IMR-90 (cell line): ENCODE measurements at regions not wholly inside any gene's neighbourhood (a gene's known extent, or its start where the extent isn't known, plus 50 kb on each side); places are given as distances from the start of the nearest gene placed in this dataset.

ENCODE experiments used
- ATAC-seq: fragments of 200-7000 bp; cut with Tn5 transposase; 2 replicates; pipeline ENCODE4 v1.9.1; 2020; ENCODE audit warnings: low read depth, mild to moderate bottlenecking, moderate library complexity
- BruUV-seq: library from RNA; stranded (reverse); fragments of 400-500 nt; replicated peaks from 2 replicates; lab custom pipeline; 2021; lab: Mats Ljungman, UMichigan
- CTCF ChIA-PET: fragments of 300-600 bp; formaldehyde crosslinking; extraction: SDS; loops from one replicate; lab custom pipeline; 2021; ENCODE audit warnings: antibody characterized with exemption; lab: Yijun Ruan, JAX
- POLR2A ChIA-PET: fragments of 300-600 bp; sonication (Branson Sonifier 250); formaldehyde crosslinking; loops from one replicate; lab custom pipeline; 2022; ENCODE audit warnings: antibody characterized with exemption; ENCODE audit not compliant: unreplicated experiment; lab: Charles Lee
- DNase-seq: peaks from one replicate; pipeline ENCODE4 v3.0.0; 2013
- H2AFZ ChIP-seq: replicated peaks from 2 replicates; pipeline ENCODE3; 2013; ENCODE audit warnings: low read length, mild to moderate bottlenecking; ENCODE audit not compliant: poor library complexity
- H2AK5ac ChIP-seq: 2 replicates; pipeline ENCODE4 v1.6.1; 2013; ENCODE audit warnings: low read depth, low read length, inconsistent platforms
- H2AK9ac ChIP-seq: replicated peaks from 2 replicates; pipeline ENCODE3; 2013; ENCODE audit warnings: mild to moderate bottlenecking, low read depth, low read length, moderate library complexity; ENCODE audit not compliant: poor library complexity
- H2BK120ac ChIP-seq: 2 replicates; pipeline ENCODE4 v1.6.1; 2013; ENCODE audit warnings: low read depth, low read length, inconsistent platforms
- H2BK15ac ChIP-seq: 3 replicates; pipeline ENCODE4 v1.6.1; 2013; ENCODE audit warnings: low read depth, low read length, inconsistent platforms
- H2BK20ac ChIP-seq: 2 replicates; pipeline ENCODE4 v1.6.1; 2013; ENCODE audit warnings: low read depth, mild to moderate bottlenecking, inconsistent platforms, low read length, moderate library complexity
- H2BK5ac ChIP-seq: 2 replicates; pipeline ENCODE4 v1.6.1; 2013; ENCODE audit warnings: mild to moderate bottlenecking, low read depth, low read length, inconsistent platforms; ENCODE audit not compliant: poor library complexity, severe bottlenecking
- H3K14ac ChIP-seq: replicated peaks from 2 replicates; pipeline ENCODE4 v1.6.1; 2013; ENCODE audit warnings: low read depth, low read length, inconsistent platforms
- H3K18ac ChIP-seq: 2 replicates; pipeline ENCODE4 v1.6.1; 2013; ENCODE audit warnings: low read depth, low read length, control low read depth
- H3K23ac ChIP-seq: 2 replicates; pipeline ENCODE4 v1.6.1; 2013; ENCODE audit warnings: low read depth, low read length, inconsistent platforms
- H3K27ac ChIP-seq: 2 replicates; pipeline ENCODE4 v1.5.1; 2013; ENCODE audit warnings: mild to moderate bottlenecking, control low read depth, low read length; ENCODE audit not compliant: insufficient read depth
- H3K27me3 ChIP-seq: 2 replicates; pipeline ENCODE4 v1.6.1; 2013; ENCODE audit warnings: low read length; ENCODE audit not compliant: control insufficient read depth, insufficient read depth
- H3K36me3 ChIP-seq: 2 replicates; pipeline ENCODE4 v1.6.1; 2013; ENCODE audit warnings: low read length, mixed read lengths; ENCODE audit not compliant: control insufficient read depth, insufficient read depth
- H3K4ac ChIP-seq: 2 replicates; pipeline ENCODE4 v1.6.1; 2013; ENCODE audit warnings: low read depth, low read length, inconsistent platforms
- H3K4me1 ChIP-seq: 2 replicates; pipeline ENCODE4 v1.6.1; 2013; ENCODE audit warnings: low read length, mixed read lengths; ENCODE audit not compliant: control insufficient read depth, insufficient read depth
- H3K4me2 ChIP-seq: 2 replicates; pipeline ENCODE4 v1.6.1; 2013; ENCODE audit warnings: low read depth, mild to moderate bottlenecking, control low read depth, low read length, moderate library complexity
- H3K4me3 ChIP-seq: 2 replicates; pipeline ENCODE4 v1.5.1; 2013; ENCODE audit warnings: low read depth, mild to moderate bottlenecking, control low read depth, low read length, moderate library complexity; ENCODE audit not compliant: insufficient read depth
- H3K56ac ChIP-seq: 2 replicates; pipeline ENCODE4 v1.6.1; 2013; ENCODE audit warnings: low read length, inconsistent platforms; ENCODE audit not compliant: insufficient read depth; ENCODE audit errors: extremely low read depth
- H3K79me1 ChIP-seq, 2 experiments: 2 replicates each; pipeline ENCODE4 v1.6.1; 2013; ENCODE audit warnings: low read length in 2 of 2, inconsistent platforms in 1 of 2, low read depth in 1 of 2
- H3K9ac ChIP-seq: 2 replicates; pipeline ENCODE4 v1.6.1; 2013; ENCODE audit warnings: low read depth, low read length, control low read depth
- H3K9me1 ChIP-seq: 2 replicates; pipeline ENCODE4 v1.6.1; 2013; ENCODE audit warnings: low read length, inconsistent platforms; ENCODE audit not compliant: insufficient read depth
- H3K9me3 ChIP-seq: 2 replicates; pipeline ENCODE4 v1.6.1; 2013; ENCODE audit warnings: low read length; ENCODE audit not compliant: control insufficient read depth, insufficient read depth
- H4K20me1 ChIP-seq: 2 replicates; pipeline ENCODE4 v1.6.1; 2013; ENCODE audit warnings: low read length, inconsistent platforms; ENCODE audit not compliant: insufficient read depth
- H4K5ac ChIP-seq: 2 replicates; pipeline ENCODE4 v1.6.1; 2013; ENCODE audit warnings: mild to moderate bottlenecking, low read depth, low read length, control low read depth
- H4K8ac ChIP-seq, 2 experiments: 2 replicates each; pipeline ENCODE4 v1.6.1; 2013; ENCODE audit warnings: low read depth in 2 of 2, low read length in 2 of 2, control low read depth in 1 of 2, inconsistent platforms in 1 of 2
- H4K91ac ChIP-seq: 2 replicates; pipeline ENCODE4 v1.6.1; 2013; ENCODE audit warnings: low read depth, low read length, inconsistent platforms; ENCODE audit not compliant: insufficient read depth
- FOS ChIP-seq: fragments of 150-350 bp; IDR thresholded peaks from 2 replicates; pipeline ENCODE4 v1.6.1; 2016; ENCODE audit warnings: low read depth, low read length
- WGBS, 2 experiments: methylation state at CpG; one replicate each; pipeline versions ENCODE4 v1.1.5 to v1.1.7; 2013; ENCODE audit warnings: missing lambda C conversion rate in 2 of 2; ENCODE audit not compliant: insufficient read length in 1 of 2; ENCODE audit errors: extremely low coverage in 2 of 2; 5-methylcytosine and 5-hydroxymethylcytosine counted together
- dilution Hi-C: fragments of 300-500 bp; cut with HindIII; formaldehyde crosslinking; loops from one replicate; pipeline ENCODE4 v1.14.3; 2018; ENCODE audit warnings: low sequenced_read_pairs; ENCODE audit not compliant: unreplicated experiment
- in situ Hi-C: fragments of 300-500 bp; cut with MboI; formaldehyde crosslinking; loops from 3 replicates; pipeline ENCODE4 v1.14.3; 2019; ENCODE audit warnings: low sequenced_read_pairs, inconsistent platforms, mixed read lengths
- intact Hi-C: fragments of 100-400 bp; cut with micrococcal nuclease; formaldehyde crosslinking; loops from 2 replicates; pipeline ENCODE4 v1.10.0; 2022
- TF ChIP-seq, protein P1 (sequence below): fragments of 150-350 bp; IDR thresholded peaks from 2 replicates; pipeline ENCODE4 v1.6.1; 2017; ENCODE audit warnings: mild to moderate bottlenecking, antibody characterized with exemption, low read length, low read depth

DNA sequence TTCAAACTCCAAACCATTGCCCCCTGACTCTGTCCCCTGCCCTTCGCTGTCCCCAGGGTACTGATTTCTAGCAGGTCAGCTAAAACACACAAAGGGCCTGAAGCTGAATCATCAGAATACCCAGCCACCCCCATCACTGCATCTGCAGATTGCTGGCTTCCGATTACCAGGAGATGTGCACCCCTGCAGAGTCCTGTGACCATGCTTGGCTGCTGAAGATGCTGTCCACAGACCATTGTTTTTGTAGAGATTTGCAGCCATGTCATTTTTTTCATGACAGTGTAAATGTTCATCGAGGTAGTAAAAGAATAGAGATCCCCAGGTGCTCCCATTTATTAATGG is 463.3 kb downstream of the STK39 start:
- no peaks in the 10 kb centered on the region for H3K9me3 ChIP-seq
- H2BK20ac ChIP-seq, result no peak overlapping the region
- H3K27ac ChIP-seq, result no peak overlapping the region
- no peak overlapping the region for H2BK15ac ChIP-seq
- H2BK5ac ChIP-seq, result no peak overlapping the region
- no peak overlapping the region for H4K91ac ChIP-seq
- no peaks in the 10 kb centered on the region for H3K27me3 ChIP-seq
- dilution Hi-C loops (no loop called here), in situ Hi-C loops (no loop called here), intact Hi-C loops (no loop called here)
- H3K4ac ChIP-seq, result no peak overlapping the region
- no TSS peak for BruUV-seq
- no CpG with 5 or more reads among the region's 3 CpGs for WGBS, 2 experiments
- POLR2A ChIA-PET, result no interaction called here
- no peaks in the 10 kb centered on the region for H4K20me1 ChIP-seq
- H3K23ac ChIP-seq, result no peak overlapping the region
- no peak for TF ChIP-seq FOS
- TF ChIP-seq, protein P1, sequence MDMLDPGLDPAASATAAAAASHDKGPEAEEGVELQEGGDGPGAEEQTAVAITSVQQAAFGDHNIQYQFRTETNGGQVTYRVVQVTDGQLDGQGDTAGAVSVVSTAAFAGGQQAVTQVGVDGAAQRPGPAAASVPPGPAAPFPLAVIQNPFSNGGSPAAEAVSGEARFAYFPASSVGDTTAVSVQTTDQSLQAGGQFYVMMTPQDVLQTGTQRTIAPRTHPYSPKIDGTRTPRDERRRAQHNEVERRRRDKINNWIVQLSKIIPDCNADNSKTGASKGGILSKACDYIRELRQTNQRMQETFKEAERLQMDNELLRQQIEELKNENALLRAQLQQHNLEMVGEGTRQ, result no peak
- no peak overlapping the region for H4K8ac ChIP-seq
- no peaks in the 10 kb centered on the region for H3K36me3 ChIP-seq
- no peak overlapping the region for H3K4me3 ChIP-seq
- no peaks in the 10 kb centered on the region for H3K9me1 ChIP-seq
- no peak overlapping the region for H3K4me2 ChIP-seq
- H4K5ac ChIP-seq, result no peak overlapping the region
- no peaks in the 10 kb centered on the region for H3K4me1 ChIP-seq
- no peak overlapping the region for H3K14ac ChIP-seq
- no peak overlapping the region for H3K9ac ChIP-seq
- CTCF ChIA-PET, result no interaction called here
- no peak overlapping the region for H2BK120ac ChIP-seq
- no peak overlapping the region for H2AK9ac ChIP-seq
- no peak overlapping the region for H3K56ac ChIP-seq
- no peak for DNase-seq
- H3K79me1 ChIP-seq, result no peaks in the 10 kb centered on the region
- no peak overlapping the region for H2AFZ ChIP-seq
- H3K18ac ChIP-seq, result no peak overlapping the region
- no peak for ATAC-seq
- H2AK5ac ChIP-seq, result no peak overlapping the region
